ENCODE measurements at regions not wholly inside any gene's neighbourhood (a gene's known extent, or its start where the extent isn't known, plus 50 kb on each side); places are given as distances from the start of the nearest gene placed in this dataset.

DNA sequence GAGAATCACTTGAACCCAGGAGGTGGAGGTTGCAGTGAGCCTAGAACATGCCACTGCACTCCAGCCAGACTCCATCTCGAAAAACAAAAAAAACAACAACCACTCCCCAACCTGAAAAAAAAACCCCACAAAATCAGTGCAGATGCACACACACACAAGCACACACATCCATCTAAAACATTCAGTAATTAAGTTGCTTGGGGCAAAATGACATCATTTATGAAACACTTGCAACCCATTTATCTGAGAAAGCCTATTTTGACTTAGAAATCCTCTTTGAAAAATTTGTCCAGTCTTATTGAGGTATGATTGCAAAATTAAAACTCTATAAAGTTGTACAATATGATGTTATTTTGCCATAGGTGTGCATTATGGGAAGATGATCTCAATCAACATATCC lies 525.5 kb upstream of the AMELY start:
- Histone ChIP-seq H3K4me1 (no peaks in the 10 kb centered on the region), H3K36me3 (no peaks in the 10 kb centered on the region), H3K27ac (replicated peaks) (no peak overlapping the region), H3K4me3 (no peak overlapping the region), H3K9me3 (replicated peaks) (peaks cover 5% of the 10 kb centered on the region), H3K27me3 (ENCODE audit: low read depth) (no peaks in the 10 kb centered on the region)
- TF ChIP-seq, protein P1, sequence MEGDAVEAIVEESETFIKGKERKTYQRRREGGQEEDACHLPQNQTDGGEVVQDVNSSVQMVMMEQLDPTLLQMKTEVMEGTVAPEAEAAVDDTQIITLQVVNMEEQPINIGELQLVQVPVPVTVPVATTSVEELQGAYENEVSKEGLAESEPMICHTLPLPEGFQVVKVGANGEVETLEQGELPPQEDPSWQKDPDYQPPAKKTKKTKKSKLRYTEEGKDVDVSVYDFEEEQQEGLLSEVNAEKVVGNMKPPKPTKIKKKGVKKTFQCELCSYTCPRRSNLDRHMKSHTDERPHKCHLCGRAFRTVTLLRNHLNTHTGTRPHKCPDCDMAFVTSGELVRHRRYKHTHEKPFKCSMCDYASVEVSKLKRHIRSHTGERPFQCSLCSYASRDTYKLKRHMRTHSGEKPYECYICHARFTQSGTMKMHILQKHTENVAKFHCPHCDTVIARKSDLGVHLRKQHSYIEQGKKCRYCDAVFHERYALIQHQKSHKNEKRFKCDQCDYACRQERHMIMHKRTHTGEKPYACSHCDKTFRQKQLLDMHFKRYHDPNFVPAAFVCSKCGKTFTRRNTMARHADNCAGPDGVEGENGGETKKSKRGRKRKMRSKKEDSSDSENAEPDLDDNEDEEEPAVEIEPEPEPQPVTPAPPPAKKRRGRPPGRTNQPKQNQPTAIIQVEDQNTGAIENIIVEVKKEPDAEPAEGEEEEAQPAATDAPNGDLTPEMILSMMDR (IDR thresholded peaks at IDR 0.05; ENCODE audit: borderline replicate concordance): no peak
- intact Hi-C loops (cut with micrococcal nuclease): no loop called here
- DNase-seq: no peak

DNA sequence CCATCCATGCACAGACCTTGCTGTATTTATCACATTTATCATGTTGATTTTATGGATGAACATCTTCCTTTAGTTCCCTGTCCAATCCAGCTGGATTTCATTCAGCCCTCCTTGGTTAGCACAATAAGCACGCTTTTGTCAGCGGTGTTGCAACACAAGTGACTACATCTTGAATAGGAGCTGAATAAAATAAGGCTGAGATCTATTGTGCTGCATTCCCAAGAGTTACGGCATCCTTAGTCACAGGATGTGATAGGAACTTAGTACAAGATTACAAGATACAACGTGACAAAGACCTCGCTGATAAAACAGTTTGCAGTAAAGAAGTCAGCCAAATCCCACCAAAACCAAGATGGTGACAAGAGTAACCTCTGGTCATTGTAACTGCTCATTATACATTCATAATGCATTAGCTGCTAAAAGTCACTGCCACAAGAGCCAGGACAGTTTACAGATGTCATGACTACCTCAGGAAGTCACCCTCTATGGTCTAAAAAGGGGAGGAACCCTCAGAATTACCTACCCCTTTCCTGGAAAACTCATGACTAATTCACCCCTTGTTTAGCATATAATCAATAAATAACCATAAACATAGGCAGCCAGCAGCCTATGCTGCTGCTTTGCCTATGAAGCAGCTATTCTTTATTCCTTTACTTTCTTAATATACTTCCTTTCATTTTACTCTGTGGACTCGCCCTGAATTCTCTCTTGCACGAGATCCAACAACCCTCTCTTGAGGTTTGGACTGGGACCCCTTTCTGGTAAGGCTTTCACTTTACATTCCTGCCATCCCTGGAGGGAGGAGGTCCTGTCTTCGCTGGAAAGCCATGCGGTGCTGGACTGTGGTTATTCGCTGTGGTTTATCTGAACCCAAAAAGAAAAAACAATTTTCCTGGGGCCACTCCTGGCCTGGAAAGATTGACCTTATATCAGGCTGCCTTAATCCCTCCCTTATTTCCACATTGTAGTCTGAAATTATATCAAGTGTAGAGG lies 522.6 kb upstream of the AMELY start:
- peaks cover 5% of the 10 kb centered on the region for H3K9me3 ChIP-seq (replicated peaks)
- no peak for DNase-seq
- no peaks in the 10 kb centered on the region for H3K27me3 ChIP-seq (ENCODE audit: low read depth)
- no peak overlapping the region for H3K27ac ChIP-seq (replicated peaks)
- intact Hi-C loops (cut with micrococcal nuclease): no loop called here
- H3K36me3 ChIP-seq: no peaks in the 10 kb centered on the region
- TF ChIP-seq, protein P1 (IDR thresholded peaks at IDR 0.05; ENCODE audit: borderline replicate concordance): no peak
- H3K4me3 ChIP-seq: no peak overlapping the region
- no peaks in the 10 kb centered on the region for H3K4me1 ChIP-seq

DNA sequence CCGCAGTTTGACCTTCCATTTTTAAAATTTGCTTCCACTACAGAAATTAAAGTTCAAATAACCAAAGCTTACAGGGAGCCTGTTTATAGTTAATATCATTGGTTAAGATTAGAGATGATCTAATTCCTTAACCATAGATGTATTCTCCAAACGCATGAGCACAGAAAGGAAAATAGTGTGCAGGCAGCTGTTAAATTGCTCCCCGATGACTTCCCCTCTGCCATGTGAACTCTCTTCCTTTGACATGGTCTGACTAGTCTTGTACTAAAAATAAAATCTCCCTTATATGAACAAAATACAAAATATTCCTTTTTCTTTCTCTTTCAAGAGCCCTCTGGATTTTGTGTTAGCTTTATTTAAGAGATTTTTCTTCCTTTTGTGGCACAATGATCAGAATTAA lies 507.6 kb upstream of the AMELY start:
- Histone ChIP-seq H3K9me3 (replicated peaks) (no peaks in the 10 kb centered on the region), H3K27ac (replicated peaks) (no peak overlapping the region), H3K4me3 (no peak overlapping the region), H3K27me3 (ENCODE audit: low read depth) (no peaks in the 10 kb centered on the region), H3K36me3 (no peaks in the 10 kb centered on the region), H3K4me1 (no peaks in the 10 kb centered on the region)
- DNase-seq: no peak
- TF ChIP-seq, protein P1 (IDR thresholded peaks at IDR 0.05; ENCODE audit: borderline replicate concordance): no peak
- intact Hi-C loops (cut with micrococcal nuclease): no loop called here

DNA sequence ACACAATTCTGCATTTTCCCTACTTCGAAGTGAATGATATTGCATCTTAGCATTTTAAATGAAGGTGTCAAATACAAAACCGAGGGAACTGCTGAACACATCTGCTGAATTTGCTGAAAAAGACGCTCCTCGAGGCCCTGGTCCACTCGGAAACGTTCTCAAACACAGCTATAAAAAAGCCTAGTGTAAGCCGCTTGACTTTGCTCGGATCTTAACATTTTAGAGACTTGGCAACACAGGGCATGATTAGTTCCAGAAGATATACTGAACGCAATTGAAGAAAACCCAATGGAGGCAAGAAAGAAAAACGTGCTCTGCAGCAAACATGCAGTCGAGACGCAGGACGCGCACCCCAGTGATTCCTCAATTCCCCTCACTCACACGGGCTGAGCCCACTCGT lies 506.4 kb upstream of the AMELY start:
- Histone ChIP-seq H3K27ac (replicated peaks) (no peak overlapping the region), H3K4me1 (no peaks in the 10 kb centered on the region), H3K36me3 (no peaks in the 10 kb centered on the region), H3K9me3 (replicated peaks) (no peaks in the 10 kb centered on the region), H3K27me3 (ENCODE audit: low read depth) (no peaks in the 10 kb centered on the region), H3K4me3 (no peak overlapping the region)
- intact Hi-C loops (cut with micrococcal nuclease): no loop called here
- DNase-seq: no peak
- TF ChIP-seq, protein P1 (IDR thresholded peaks at IDR 0.05; ENCODE audit: borderline replicate concordance): no peak

DNA sequence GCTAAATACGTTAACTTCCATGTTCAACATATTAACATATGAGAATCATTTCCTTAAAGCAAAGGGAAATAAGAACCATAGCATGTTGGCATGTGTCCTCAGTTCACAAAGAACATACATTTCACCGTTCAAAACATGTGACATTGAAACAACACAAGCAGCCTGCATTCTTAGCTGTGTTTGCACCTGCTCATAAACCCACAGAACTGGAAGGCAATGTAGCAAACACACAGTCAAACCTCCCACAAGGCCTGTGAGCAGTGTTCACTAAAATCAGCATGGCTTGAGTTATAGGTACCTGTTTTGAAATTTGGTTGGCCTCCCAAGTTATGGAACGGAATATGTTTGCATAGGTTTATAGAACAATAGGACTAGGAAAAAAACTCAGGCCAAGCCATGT lies 504.9 kb upstream of the AMELY start:
- Histone ChIP-seq H3K4me3 (no peak overlapping the region), H3K9me3 (replicated peaks) (no peaks in the 10 kb centered on the region), H3K27ac (replicated peaks) (no peak overlapping the region), H3K4me1 (no peaks in the 10 kb centered on the region), H3K36me3 (no peaks in the 10 kb centered on the region), H3K27me3 (ENCODE audit: low read depth) (no peaks in the 10 kb centered on the region)
- intact Hi-C loops (cut with micrococcal nuclease): no loop called here
- TF ChIP-seq, protein P1 (IDR thresholded peaks at IDR 0.05; ENCODE audit: borderline replicate concordance): no peak
- no peak for DNase-seq
